SU-DHL-6 (cell line): ENCODE measurements at regions not wholly inside any gene's neighbourhood (a gene's known extent, or its start where the extent isn't known, plus 50 kb on each side); places are given as distances from the start of the nearest gene placed in this dataset.
A peak's percentile ranks its signal among the peaks of the same experiment; 100 is the strongest.

Source experiments
- H2AFZ ChIP-seq: fragments of 200-600 bp; sonication (generic); 2 replicates; pipeline ENCODE4 v1.6.1; 2014; ENCODE audit warnings: low read depth, mild to moderate bottlenecking, moderate library complexity, mixed read lengths, antibody characterized with exemption, low read length; ENCODE audit not compliant: severe bottlenecking
- H3F3A ChIP-seq: fragments of 200-600 bp; shearing (Covaris generic); 2 replicates; pipeline ENCODE4 v1.6.0; 2016; ENCODE audit warnings: antibody characterized with exemption, mild to moderate bottlenecking; ENCODE audit not compliant: insufficient read depth
- H3K27ac ChIP-seq: fragments of 200-600 bp; sonication (generic); 2 replicates; pipeline ENCODE4 v1.5.1; 2016; ENCODE audit warnings: low read depth, mild to moderate bottlenecking, low read length, moderate library complexity, mixed read lengths
- H3K27me3 ChIP-seq: fragments of 200-600 bp; sonication (generic), shearing (Covaris generic); 2 replicates; pipeline ENCODE4 v1.6.0; 2014; ENCODE audit warnings: mild to moderate bottlenecking, low read length
- H3K36me3 ChIP-seq: fragments of 200-600 bp; sonication (generic); 2 replicates; pipeline ENCODE4 v1.6.1; 2014; ENCODE audit warnings: mild to moderate bottlenecking, low read length, mixed read lengths
- H3K4me2 ChIP-seq: fragments of 300-600, 200-600 bp; shearing (Covaris generic), sonication (generic); 2 replicates; pipeline ENCODE4 v1.6.0; 2014; ENCODE audit warnings: low read length, low read depth, mild to moderate bottlenecking; ENCODE audit not compliant: poor library complexity, severe bottlenecking
- H3K4me3 ChIP-seq: fragments of 200-600 bp; sonication (generic); 2 replicates; pipeline ENCODE4 v1.5.1; 2014; ENCODE audit warnings: antibody characterized with exemption, low read length, mild to moderate bottlenecking, mixed read lengths; ENCODE audit not compliant: insufficient read depth, poor library complexity, severe bottlenecking
- H3K79me2 ChIP-seq: fragments of 200-600 bp; sonication (generic); 2 replicates; pipeline ENCODE4 v1.6.1; 2014; ENCODE audit warnings: mild to moderate bottlenecking, low read length, moderate library complexity; ENCODE audit not compliant: insufficient read depth
- H3K9ac ChIP-seq: fragments of 200-600 bp; sonication (generic); 2 replicates; pipeline ENCODE4 v1.7.0; 2014; ENCODE audit warnings: mild to moderate bottlenecking, low read length
- H3K9me2 ChIP-seq: fragments of 200-600 bp; sonication (generic); replicated peaks from 2 replicates; pipeline ENCODE4 v1.6.1; 2014; ENCODE audit warnings: low read length; ENCODE audit not compliant: insufficient read depth
- H3K9me3 ChIP-seq: fragments of 200-600 bp; sonication (generic); 2 replicates; pipeline ENCODE4 v1.6.1; 2014; ENCODE audit warnings: low read length, mixed read lengths; ENCODE audit not compliant: insufficient read depth
- H4K20me1 ChIP-seq: fragments of 200-600 bp; sonication (generic); 2 replicates; pipeline ENCODE4 v1.6.1; 2014; ENCODE audit warnings: low read depth, mild to moderate bottlenecking, antibody characterized with exemption, low read length, moderate library complexity, mixed read lengths
- EZH2phosphoT487 ChIP-seq: fragments of 200-600 bp; sonication (generic), shearing (Covaris generic); conservative IDR thresholded peaks from 2 replicates; pipeline ENCODE4 v1.6.1; 2018; ENCODE audit warnings: mild to moderate bottlenecking, antibody characterized with exemption, low read length, moderate library complexity, mixed read lengths
- TF ChIP-seq, protein P1 (sequence below): fragments of 200-600 bp; sonication (generic); IDR thresholded peaks from one replicate; pipeline ENCODE4 v1.5.1; 2017; ENCODE audit warnings: antibody characterized with exemption, mild to moderate bottlenecking, low read length, moderate library complexity; ENCODE audit not compliant: insufficient read depth, poor library complexity, severe bottlenecking

- TF ChIP-seq, protein P1, sequence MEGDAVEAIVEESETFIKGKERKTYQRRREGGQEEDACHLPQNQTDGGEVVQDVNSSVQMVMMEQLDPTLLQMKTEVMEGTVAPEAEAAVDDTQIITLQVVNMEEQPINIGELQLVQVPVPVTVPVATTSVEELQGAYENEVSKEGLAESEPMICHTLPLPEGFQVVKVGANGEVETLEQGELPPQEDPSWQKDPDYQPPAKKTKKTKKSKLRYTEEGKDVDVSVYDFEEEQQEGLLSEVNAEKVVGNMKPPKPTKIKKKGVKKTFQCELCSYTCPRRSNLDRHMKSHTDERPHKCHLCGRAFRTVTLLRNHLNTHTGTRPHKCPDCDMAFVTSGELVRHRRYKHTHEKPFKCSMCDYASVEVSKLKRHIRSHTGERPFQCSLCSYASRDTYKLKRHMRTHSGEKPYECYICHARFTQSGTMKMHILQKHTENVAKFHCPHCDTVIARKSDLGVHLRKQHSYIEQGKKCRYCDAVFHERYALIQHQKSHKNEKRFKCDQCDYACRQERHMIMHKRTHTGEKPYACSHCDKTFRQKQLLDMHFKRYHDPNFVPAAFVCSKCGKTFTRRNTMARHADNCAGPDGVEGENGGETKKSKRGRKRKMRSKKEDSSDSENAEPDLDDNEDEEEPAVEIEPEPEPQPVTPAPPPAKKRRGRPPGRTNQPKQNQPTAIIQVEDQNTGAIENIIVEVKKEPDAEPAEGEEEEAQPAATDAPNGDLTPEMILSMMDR, result no peak
- no peak for TF ChIP-seq EZH2phosphoT487
- H4K20me1 ChIP-seq, result no peaks in the 10 kb centered on the region
- peaks cover 10% of the 10 kb centered on the region for H3K36me3 ChIP-seq
- H3K79me2 ChIP-seq, result no peaks in the 10 kb centered on the region
- no peak overlapping the region for H3K27ac ChIP-seq
- no peak overlapping the region for H3K9ac ChIP-seq
- no peak overlapping the region for H2AFZ ChIP-seq
- peaks cover 12% of the 10 kb centered on the region; the same call in 1 of the 2 replicates for H3F3A ChIP-seq
- H3K4me3 ChIP-seq, result no peak overlapping the region
- H3K27me3 ChIP-seq, result no peaks in the 10 kb centered on the region
- peaks cover 15% of the 10 kb centered on the region; the same call in 1 of the 2 replicates for H3K9me3 ChIP-seq
- no peak overlapping the region for H3K4me2 ChIP-seq
- no peaks in the 10 kb centered on the region for H3K9me2 ChIP-seq
Measured at GRCh38 chr3:163817015-163817414, 1261.3 kb downstream of the SI start.

GRCh38 chr3:163813935-163814334 lies 1264.4 kb downstream of the SI start:
- no peak for TF ChIP-seq EZH2phosphoT487
- TF ChIP-seq, protein P1, result no peak
- H2AFZ ChIP-seq, result peak overlapping the region; percentile 39
- H3K4me2 ChIP-seq, result no peak overlapping the region
- H3K36me3 ChIP-seq, result peaks cover 8% of the 10 kb centered on the region
- H3K79me2 ChIP-seq, result no peaks in the 10 kb centered on the region
- H3K9me2 ChIP-seq, result no peaks in the 10 kb centered on the region
- H3K9ac ChIP-seq, result no peak overlapping the region
- no peak overlapping the region for H3K4me3 ChIP-seq
- no peaks in the 10 kb centered on the region for H4K20me1 ChIP-seq
- peaks cover 15% of the 10 kb centered on the region; the same call in 1 of the 2 replicates for H3K9me3 ChIP-seq
- no peak overlapping the region for H3K27ac ChIP-seq
- no peaks in the 10 kb centered on the region for H3K27me3 ChIP-seq
- H3F3A ChIP-seq, result peaks cover 8% of the 10 kb centered on the region; the same call in 1 of the 2 replicates

DNA sequence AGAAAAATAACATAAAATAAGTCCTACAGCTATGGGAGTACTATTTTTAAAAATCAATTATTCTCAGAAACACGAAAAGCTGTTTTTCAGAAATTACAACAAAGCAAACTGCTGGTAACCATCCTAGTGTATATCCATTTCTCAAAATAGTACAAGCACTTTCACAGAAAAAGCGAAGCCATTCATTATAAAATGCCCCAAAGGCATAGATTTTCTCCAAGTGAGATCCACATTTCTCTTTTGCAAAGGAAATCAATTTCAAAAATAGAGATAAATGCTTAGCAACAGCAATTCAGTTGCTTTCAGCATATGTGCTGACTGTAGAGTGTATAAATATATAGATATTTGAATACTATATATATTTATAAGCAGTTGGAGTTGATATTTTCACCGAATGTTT lies 1266.3 kb downstream of the SI start:
- peaks cover 5% of the 10 kb centered on the region for H3K36me3 ChIP-seq
- H3F3A ChIP-seq, result peaks cover 13% of the 10 kb centered on the region; the same call in 1 of the 2 replicates
- H2AFZ ChIP-seq, result peak overlapping the region; percentile 92
- no peak for TF ChIP-seq EZH2phosphoT487
- TF ChIP-seq, protein P1, result no peak
- no peaks in the 10 kb centered on the region for H3K9me2 ChIP-seq
- no peaks in the 10 kb centered on the region for H3K27me3 ChIP-seq
- peak overlapping the region; percentile 26; the same call in 1 of the 2 replicates for H3K9ac ChIP-seq
- peak overlapping the region; percentile 81 for H3K4me2 ChIP-seq
- peak overlapping the region; percentile 68 for H3K27ac ChIP-seq
- no peaks in the 10 kb centered on the region for H3K79me2 ChIP-seq
- H4K20me1 ChIP-seq, result no peaks in the 10 kb centered on the region
- H3K4me3 ChIP-seq, result peak overlapping the region; percentile 42
- H3K9me3 ChIP-seq, result peaks cover 15% of the 10 kb centered on the region; the same call in 1 of the 2 replicates
